ENCODE measurements at regions not wholly inside any gene's neighbourhood (a gene's known extent, or its start where the extent isn't known, plus 50 kb on each side); places are given as distances from the start of the nearest gene placed in this dataset.
"Not testable (repeated sequence)": the region's sequence is repeated elsewhere in the genome, so short reads cannot be mapped to it uniquely, and the experiment has no call there.

DNA sequence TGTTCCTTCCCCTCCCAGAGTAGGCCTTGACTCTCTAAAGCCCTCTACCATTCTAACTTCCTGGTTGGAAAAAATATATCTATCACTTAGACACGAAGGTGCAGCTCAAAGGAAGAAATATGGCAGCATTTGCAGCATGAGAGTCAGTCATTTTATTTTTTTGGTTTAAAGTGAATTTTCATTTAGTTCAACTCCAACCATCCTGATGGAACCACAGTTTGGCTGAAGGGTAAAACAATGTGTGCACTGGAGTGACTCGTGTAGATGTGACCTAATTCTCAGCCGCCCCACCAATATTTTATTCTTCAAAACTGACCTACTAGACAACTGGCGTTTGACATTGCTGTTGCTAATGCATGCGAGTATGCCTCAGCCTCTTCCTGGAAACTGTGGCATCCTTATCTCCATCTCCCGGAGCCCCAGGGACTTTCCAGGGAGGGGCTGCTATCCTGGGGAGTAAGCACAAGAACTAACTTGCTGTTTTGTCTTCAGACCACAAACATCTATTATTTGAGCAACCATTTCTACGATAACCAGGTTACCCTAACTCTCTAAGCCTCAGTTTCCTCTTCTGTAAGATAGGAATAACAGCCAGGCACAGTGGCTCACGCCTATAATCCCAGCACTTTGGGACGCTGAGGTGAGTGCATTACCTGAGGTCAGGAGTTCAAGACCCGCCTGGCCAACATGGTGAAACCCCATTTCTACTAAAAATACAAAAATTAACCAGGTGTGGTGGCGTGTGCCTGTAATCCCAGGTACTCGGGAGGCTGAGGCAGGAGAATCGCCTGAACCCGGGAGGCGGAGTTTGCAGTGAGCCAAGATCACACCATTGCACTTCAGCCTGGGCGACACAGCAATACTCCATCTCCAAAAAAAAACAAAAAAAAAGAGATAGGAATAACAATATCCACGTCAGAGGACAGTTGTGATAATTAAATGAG lies 148.7 kb upstream of the JARID2 start:
- no peak for DNase-seq (ENCODE audit: low read depth)

GRCh38 chr6:15101130-15101529 lies 144.7 kb upstream of the JARID2 start:
- DNase-seq (ENCODE audit: low read depth) = no peak

GRCh38 chr6:15102241-15102640 lies 143.6 kb upstream of the JARID2 start:
- no peak for DNase-seq (ENCODE audit: low read depth)

DNA sequence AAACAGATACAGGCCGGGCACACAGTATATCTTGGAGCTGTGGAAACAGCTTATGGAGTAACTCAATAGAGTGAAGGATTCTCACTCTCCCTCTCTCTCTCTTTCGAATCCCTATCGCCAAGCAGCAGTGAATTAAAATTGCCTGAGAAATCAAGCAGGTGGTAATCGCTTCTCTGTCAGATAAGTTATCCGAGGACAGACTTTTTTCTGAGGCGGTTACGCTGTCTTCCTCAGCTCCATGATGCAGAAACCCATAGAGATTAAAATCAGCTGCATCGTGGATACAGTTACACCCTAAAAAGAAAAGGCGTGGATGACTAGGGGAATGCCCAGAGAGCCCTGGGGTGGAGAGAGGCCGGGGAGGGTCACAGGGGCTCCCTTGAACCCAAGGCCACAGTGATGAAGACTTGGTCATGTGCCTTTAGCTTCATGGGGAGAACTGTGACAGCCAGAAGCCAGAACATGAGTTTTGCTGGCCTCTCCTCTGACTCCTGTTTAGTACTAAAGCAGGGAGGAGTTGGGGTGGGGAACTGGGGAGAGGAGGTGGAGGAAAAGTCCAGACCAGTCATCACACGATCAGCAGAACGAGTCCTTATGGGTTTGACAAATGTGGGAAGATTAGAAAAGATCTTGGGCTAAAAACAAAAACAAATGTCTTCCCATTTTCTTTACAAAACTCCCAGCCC lies 138.8 kb upstream of the JARID2 start:
- DNase-seq (ENCODE audit: low read depth) = no peak

- no peak for DNase-seq (ENCODE audit: low read depth)
Observed at GRCh38 chr6:15107644-15108382, 138.1 kb upstream of the JARID2 start.

DNA sequence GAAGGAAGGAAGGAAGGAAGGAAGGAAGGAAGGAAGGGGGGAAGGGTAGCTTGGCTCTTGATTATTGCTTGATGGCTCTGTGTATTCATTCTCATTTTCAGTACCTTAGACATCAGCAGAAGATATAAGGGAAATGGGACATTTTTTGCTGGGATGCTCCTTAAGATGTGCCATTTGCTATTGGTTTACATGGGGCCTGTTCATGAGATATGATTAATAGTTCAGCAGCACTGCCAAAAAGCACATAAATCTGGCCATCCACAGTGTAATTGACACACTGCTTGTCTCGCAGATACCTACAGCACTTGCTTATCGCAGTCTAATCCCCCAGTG lies 137.5 kb upstream of the JARID2 start:
- DNase-seq (ENCODE audit: low read depth) = no peak

DNA sequence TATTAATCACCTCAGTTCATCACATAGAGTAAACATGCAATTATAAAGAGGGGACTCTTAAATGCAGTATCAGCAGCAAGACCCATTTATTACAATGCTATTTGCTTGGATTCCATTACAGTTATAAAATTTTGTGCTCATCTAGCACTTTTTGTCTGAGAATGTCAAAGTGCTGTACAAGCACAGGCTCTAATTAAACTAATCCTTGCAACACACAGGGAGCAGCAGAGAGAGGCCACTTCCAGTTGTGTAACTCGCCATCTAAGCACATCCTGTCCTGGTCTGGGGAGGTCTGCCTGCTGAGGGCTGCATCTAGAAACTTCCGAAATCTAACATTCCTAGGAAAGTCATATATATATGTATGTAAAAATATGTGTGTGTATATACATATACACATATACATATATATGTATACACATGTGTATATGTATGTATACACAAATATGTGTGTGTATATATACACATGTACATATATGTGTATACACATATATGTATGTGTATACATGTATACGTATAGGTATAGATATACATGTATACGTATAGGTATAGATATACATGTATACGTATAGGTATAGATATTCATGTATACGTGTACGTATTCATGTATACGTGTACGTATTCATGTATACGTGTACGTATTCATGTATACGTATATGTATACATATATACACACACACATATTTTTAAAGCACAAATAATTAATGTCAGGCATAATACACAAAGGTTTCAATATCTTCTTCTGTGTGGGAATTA lies 136.4 kb upstream of the JARID2 start:
- DNase-seq (ENCODE audit: low read depth) = no peak

GRCh38 chr6:15110726-15111354 lies 135.0 kb upstream of the JARID2 start:
- DNase-seq (ENCODE audit: low read depth) = no peak

GRCh38 chr6:15111576-15111975 lies 134.3 kb upstream of the JARID2 start:
- DNase-seq (ENCODE audit: low read depth) = not testable (repeated sequence)

GRCh38 chr6:15113587-15113986 lies 132.3 kb upstream of the JARID2 start:
- DNase-seq (ENCODE audit: low read depth) = no peak

GRCh38 chr6:15114061-15114460 lies 131.8 kb upstream of the JARID2 start:
- no peak for DNase-seq (ENCODE audit: low read depth)

GRCh38 chr6:15116889-15117288 lies 129.0 kb upstream of the JARID2 start:
- DNase-seq (ENCODE audit: low read depth) = no peak

DNA sequence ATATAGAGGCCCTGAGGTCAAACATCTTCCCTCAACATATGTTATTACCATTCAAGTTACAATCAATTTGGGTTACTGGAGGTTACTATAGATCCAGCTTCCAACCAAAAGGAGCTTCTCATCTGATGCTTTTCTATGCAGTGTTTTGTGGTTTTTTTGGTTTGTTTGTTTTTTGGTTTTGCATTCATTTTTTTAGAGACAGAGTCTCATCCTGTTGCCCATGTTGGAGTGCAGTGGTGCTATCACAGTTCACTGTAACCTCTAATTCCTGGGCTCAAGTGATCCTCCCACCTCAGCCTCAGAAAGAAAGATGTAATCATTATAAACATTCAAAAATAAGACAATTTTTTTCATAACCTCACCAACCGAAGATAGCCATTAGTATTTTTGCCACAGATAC lies 124.4 kb upstream of the JARID2 start:
- no peak for DNase-seq (ENCODE audit: low read depth)

DNA sequence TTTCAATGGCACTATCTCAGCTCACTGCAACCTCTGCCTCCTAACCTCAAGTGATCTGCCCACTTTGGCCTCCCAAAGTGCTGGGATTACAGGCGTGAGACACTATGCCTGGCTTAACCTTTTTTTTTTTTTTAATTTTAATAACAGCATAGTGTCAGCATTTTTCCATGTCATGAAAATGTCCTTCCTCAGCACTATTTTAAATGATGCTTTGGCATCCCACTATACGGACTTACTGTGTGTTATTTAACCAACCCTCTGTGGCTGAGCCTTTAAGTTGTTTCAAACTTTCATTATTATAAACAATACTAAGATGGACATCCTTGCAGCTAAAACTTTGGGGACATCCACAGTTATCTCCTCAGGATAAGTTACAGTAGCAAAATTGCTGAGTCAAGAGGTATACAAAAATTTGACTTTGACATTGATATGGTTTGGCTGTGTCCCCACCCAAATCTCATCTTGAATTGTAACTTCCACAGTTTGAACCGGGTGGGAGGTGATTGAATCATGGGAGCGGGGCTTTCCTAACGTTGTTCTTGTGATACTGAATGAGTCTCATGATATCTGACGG lies 123.8 kb upstream of the JARID2 start:
- DNase-seq (ENCODE audit: low read depth) = no peak

GRCh38 chr6:15129887-15130286 lies 116.0 kb upstream of the JARID2 start:
- DNase-seq (ENCODE audit: low read depth) = no peak

DNA sequence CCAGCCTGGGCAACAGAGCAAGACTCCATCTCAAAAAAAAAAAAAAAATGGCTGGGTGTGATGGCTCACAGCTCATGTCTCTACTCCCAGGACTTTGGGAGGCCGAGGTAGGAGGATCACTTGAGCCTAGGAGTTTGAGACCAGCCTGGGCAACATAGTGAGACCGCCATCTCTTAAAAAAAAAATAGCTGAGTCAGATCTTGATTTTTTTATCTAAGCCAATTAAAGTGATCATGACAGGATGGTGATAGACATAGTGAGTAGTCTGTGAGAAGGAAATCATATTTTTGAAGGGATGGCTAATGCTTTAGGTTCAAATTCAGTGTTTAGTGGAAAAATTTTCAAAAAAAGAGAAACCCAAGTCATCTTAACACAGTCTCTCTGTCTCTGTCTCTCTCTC lies 114.6 kb upstream of the JARID2 start:
- no peak for DNase-seq (ENCODE audit: low read depth)

- DNase-seq (ENCODE audit: low read depth) = no peak
Observed at GRCh38 chr6:15131651-15132061, 114.2 kb upstream of the JARID2 start.

GRCh38 chr6:15132167-15132566 lies 113.7 kb upstream of the JARID2 start:
- DNase-seq (ENCODE audit: low read depth) = no peak

DNA sequence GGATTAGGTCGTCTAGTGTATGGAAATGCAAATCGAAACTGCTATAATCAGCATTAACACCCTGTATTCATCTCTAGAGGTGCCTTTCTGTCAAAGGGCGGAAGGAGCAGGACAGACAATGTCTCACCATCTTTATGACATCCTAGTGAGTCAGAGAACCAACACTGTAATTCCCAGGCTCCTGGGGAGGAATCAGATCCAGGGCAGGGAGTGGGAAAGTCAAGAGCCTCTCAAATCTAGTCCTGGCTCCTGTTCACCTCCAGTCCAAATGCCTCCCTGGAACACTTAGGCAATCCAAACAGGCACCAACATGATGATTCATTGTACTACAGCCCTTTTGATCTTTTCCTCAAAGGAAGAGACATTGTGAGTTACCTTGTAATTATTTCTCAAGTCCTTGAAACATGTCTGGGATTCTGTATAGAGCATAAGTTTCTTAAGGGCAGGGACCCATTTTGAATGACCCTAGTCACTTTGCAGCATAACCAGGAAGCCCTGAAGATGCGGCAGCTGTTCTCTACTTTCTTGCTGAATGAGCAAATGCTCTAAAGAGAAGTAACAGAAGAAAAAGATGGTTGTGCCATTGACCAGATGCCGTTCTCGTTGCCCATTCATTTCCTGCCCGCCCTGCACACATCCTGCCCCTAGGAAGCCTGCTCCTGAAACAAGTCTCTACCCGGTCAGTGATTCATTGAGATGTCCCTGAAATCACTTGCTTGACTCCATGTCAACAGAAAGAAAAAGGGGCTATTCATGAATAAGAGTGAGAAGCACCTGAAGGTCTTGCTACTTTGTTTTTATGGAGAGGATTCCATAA lies 112.8 kb upstream of the JARID2 start:
- DNase-seq (ENCODE audit: low read depth) = no peak

DNA sequence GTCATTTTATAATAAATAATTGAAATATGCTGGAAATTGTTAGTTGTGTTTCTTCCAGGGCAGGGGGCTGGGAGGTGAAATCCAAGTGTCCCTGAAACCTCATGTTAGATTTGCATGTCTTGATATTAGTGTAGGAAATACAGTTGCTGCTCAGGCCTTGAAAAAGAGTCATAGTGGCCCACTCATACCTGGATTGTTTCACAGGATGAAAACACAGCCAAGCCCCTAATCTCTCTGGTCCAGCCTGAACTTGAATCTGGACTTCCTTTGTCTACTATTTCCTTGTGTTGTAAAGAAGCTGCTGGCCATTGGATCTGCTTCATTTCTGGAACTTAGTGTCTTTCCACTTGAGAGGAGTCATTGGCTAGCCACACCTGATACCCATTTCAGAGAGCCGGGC lies 108.8 kb upstream of the JARID2 start:
- DNase-seq (ENCODE audit: low read depth) = no peak

Data from stimulated activated CD8-positive, alpha-beta memory T cell treated with anti-CD3 and anti-CD28 coated beads, Interleukin-7, amount 100 ng/mL, for 24 hours (primary cell).